Stomach (tissue), 4 donors: ENCODE measurements at regions not wholly inside any gene's neighbourhood (a gene's known extent, or its start where the extent isn't known, plus 50 kb on each side); places are given as distances from the start of the nearest gene placed in this dataset.

Source experiments
- CTCF ChIP-seq, 7 experiments: fragments of 450-650 bp in 4 of 7; fragments of 200-600 bp in 3 of 7; sonication (generic) in 3 of 7; IDR thresholded peaks; one replicate each; pipeline ENCODE4 v1.5.1; 2016 to 2019; ENCODE audit warnings: antibody characterized with exemption in 7 of 7, control low read depth in 2 of 7, mild to moderate bottlenecking in 1 of 7
- EP300 ChIP-seq: sonication (generic); formaldehyde crosslinking; IDR thresholded peaks from one replicate; pipeline ENCODE4 v1.6.1; 2017; ENCODE audit warnings: antibody characterized with exemption
- POLR2AphosphoS5 ChIP-seq, 3 donors: sonication (generic); formaldehyde crosslinking; IDR thresholded peaks; one replicate each; pipeline ENCODE4 v1.6.1; 2016; ENCODE audit warnings: antibody characterized with exemption in 3 of 3

- TF ChIP-seq CTCF (IDR thresholded peaks at IDR 0.05) (no peak), POLR2AphosphoS5 (IDR thresholded peaks at IDR 0.05) (peak in 1 of 3 donors; percentile 15), EP300 (no peak)
Observed at GRCh38 chr21:33975548-33976081, 60.0 kb upstream of the ATP5PO start.
